Hypothalamus (tissue), 51 donors: ENCODE measurements at regions not wholly inside any gene's neighbourhood (a gene's known extent, or its start where the extent isn't known, plus 50 kb on each side); places are given as distances from the start of the nearest gene placed in this dataset.

Experiments used
- DNase-seq, 51 donors: peaks; one replicate each; lab custom pipeline; 2025; lab: John Stamatoyannopoulos, UW

- DNase-seq = no peak
Measured at GRCh38 chr15:29883126-29883525, 60.9 kb upstream of the TJP1 start.

- DNase-seq = no peak
Measured at GRCh38 chr15:29880886-29881285, 58.6 kb upstream of the TJP1 start.

GRCh38 chr15:29880341-29880740 lies 58.1 kb upstream of the TJP1 start:
- no peak for DNase-seq

GRCh38 chr15:29874977-29875376 lies 52.7 kb upstream of the TJP1 start:
- DNase-seq = no peak

GRCh38 chr15:29873947-29874411 lies 51.7 kb upstream of the TJP1 start:
- DNase-seq = peak in 1 of 51 donors; percentile 78

GRCh38 chr15:29873264-29873663 lies 51.0 kb upstream of the TJP1 start:
- DNase-seq = no peak

GRCh38 chr15:29872716-29873115 lies 50.4 kb upstream of the TJP1 start:
- DNase-seq = no peak
